Tongue (tissue), 1 donor: ENCODE measurements at regions not wholly inside any gene's neighbourhood (a gene's known extent, or its start where the extent isn't known, plus 50 kb on each side); places are given as distances from the start of the nearest gene placed in this dataset.
"Not testable (repeated sequence)": the region's sequence is repeated elsewhere in the genome, so short reads cannot be mapped to it uniquely, and the experiment has no call there.

Experiments
- DNase-seq: peaks from one replicate; pipeline ENCODE4 v3.0.0-alpha.2; 2015

DNA sequence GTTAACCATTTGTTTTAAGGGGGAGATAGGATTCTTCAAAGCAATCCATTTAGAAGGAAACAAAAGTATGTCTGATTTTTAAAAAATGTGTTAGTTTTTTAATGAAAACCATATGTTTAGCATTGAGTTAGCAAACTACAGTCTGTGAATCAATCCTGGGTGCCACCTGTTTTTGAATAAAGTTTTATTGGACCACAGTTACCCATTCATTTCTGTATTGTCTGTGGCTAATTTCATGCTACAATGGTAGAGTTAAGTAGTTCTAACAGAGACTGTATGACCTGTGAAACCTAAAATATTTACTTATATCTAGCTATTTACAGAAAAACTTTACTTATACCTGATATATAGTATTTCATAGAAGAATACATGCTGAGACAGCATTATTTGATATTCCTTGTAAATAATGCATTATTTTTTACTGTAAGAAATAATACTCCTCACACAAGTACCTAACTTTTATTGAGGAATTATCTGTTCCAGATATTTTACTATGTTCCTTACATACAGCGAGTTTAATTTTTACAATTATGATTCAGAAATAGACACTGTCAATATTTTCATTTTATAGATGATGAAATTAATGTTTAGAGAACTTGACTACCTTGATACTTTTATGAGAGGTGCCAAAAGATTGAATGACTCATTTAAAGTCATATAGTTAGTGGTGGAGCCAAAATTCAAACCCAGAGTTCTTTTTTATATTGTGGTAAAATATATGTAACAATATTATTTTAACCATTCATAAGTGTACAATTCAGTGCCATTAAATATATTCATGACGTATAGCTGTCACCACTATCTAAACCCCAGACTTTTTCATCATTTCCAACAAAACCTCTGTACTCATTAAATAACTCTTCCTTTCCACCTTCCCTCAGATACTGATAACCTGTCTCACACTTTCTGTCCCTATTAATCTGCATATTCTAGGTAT lies 122.0 kb downstream of the GLUD2 start:
- no peak for DNase-seq

DNA sequence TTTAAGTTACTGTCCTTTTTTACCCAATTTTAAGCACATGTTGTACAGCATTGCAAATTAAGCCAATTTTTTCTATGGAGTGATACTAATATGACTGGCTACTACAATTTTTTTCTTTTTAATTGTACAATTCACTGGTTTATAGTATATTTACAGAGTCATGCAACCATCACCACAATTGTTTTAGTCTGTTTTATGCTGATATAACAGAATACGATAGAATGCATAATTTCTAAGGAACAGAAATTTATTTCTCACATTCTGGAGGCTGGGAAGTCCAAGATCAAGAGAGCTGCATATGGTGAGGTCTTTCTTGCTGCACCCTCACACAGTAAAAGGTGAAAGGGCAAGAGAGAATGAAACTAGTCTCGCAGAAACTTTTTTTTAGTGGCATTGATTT lies 125.3 kb downstream of the GLUD2 start:
- no peak for DNase-seq

DNA sequence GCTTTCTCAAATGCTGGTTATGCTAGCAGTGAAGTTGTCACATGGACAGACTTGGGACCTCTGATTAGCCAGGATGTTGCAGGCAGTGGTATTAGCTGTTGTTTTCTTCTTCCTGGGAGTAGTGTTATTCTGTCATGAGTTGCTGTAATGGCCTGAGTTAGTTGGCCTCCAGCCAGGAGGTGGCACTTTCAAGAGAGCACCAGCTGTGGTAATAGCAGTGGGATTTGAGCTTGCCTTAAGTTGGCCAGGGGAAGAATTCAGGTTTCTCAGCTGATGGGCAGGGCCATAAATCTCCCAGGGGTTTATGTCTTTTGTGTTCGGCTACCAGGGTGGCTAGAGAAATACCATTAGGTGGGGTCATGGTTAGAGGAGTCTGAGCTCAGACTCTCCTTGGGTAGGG lies 132.6 kb downstream of the GLUD2 start:
- DNase-seq = peak; percentile 7

DNA sequence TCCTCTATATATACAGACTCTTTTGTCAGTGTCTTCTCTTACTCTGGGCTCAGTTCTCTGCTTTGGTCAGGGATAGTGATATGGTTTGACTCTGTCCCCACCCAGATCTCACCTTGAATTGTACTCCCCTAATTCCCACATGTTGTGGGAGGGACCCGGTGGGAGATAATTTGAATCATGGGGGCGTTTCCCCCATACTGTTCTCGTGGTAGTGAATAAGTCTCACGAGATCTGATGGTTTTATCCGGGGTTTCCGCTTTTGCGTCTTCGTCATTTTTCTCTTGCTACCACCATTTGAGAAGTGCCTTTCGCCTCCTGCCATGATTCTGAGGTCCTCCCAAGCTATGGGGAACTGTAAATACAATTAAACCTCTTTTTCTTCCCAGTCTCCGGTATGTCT lies 144.4 kb downstream of the GLUD2 start:
- DNase-seq = no peak

DNA sequence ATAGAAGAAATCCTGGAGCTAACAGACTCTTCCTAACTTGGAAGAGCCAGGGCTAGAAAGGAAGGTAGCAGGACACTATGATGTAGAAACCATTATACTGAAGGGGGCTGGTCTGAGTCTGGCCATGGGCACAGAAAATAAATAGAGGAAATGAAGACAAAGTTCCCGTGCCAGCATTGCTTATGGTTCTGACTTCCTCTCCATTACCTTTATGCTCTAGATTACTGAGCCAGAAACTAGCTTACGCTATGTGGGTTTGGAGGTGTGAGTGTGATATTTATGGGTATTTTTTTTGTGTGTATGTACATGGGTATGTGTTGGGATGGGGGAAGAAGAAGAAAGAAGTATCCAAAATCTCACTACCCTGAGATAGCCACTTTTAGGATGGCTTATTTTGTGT lies 148.3 kb downstream of the GLUD2 start:
- DNase-seq = no peak

DNA sequence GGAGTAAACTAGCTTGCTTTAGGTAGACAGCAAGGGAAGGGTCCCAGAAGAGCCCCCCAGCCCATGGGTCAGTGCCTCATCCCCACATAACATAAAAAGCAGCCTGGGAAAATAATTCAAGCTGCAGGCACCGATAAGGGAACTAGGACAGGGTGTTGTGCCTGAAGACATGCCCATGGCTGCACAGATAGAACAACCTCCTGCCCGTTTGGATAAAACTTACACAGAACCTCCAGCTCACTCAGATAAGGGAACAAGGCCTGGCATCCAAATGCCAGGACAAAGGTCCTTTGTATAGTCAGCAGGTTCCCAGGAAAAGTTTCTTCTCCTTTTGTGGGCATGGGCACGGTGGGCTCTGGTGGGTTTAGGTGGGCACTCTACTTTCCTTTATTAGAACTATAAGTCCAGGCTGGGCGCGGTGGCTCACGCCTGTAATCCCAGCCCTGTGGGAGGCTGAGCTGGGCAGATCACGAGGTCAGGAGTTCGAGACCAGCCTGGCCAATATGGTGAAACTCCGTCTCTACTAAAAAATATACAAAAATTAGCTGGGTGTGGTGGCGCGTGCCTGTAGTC lies 149.5 kb downstream of the GLUD2 start:
- not testable (repeated sequence) for DNase-seq

DNA sequence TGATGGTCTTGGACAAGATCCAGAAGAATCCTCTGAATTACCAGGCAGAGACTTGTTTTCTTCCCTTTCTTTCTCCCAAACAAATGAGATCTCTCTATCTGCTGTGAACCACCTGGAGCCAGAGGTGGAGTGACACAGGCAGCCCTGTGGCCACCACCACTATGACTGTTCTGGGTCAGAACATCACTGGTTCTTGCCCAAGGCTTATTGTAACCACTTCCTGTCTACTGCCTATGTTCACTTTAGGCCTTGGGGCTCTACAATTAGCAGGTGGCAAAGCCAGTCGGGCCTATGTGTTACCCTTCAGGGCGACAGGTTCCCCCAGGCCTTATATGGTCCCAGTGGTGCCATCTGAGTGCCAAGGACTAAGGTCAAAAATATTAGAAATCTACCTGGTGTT lies 161.2 kb downstream of the GLUD2 start:
- no peak for DNase-seq

DNA sequence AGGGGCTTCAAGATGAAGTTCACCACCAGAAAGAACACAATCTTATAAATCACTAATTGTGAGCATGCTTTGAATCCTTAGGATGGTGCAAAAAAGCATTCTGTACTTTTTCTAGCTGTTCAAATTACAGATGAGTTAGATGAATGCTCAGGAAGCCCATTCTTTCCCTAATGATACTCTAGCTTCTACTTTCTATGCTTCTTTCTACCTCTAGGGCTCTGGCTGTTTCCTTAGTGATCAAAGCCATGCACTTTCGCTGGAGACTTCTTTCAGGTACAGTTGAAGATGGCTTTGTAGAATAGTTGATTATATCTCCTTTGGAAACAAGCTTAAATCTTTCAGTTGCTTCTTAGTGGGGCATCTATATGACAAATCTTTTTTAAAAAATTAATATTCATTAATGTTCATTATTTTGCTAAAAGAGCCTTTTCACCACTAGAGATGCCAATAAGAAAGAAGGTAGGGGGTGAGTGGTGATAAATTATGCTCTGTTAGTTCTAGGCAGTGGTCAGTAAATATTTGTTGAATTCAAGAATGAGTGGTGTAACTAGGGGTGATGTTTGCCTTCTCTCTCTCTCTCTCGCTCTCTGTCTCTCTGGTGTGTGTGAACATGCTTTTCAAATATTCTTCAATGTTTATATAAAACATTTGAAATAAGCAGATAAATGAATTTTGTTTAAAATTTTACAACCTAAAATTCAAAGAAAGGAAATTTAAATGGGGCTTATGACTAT lies 169.4 kb downstream of the GLUD2 start:
- DNase-seq = no peak

DNA sequence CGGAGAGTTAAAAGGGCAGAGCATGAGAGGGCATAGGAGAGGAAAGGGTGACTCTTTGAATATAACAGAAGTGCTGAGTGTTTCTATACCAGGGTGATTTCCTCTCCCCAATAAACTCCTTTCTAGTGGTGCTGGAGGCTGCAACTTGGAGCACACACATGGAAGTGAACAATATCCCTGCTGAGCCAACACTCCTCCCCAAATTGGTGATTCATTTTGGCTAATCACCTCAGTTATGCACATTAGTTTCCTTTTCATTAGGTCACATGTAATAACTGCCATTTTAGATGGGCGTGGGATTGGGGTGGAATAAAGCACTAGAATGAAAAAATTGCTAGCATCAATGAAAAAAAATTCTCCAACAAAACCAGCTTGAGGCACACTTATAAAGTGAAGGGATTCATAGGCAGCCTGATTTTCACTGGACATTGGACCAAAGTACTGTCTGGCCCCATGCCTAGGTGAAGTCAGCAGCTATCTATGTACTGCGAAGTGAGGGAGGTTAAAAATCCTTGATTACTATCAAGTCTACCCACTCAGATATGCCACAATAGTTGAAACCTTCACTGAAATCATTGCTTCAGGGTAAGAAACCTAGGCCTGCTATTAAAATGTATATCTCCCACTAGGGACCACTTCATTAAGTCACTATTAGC lies 174.0 kb downstream of the GLUD2 start:
- DNase-seq = no peak

DNA sequence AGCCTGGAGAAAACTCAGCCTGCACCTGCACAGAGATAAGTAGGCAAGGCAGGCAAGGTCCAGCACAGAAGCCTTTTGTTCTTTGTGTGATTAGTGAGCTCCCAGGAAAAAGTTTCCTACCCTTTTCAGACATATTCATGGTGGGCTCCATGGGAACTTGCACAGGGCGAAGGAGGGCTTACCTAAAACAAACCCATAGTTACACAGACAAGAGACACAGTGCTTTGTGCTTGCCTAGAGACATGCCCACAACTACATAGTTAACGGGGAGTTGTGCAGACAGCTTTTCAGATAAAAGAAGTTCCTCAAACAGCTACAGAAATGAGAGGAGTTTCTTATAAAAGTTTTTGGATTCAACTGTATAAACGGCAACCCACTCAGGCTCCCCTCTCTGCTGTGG lies 180.5 kb downstream of the GLUD2 start:
- no peak for DNase-seq

DNA sequence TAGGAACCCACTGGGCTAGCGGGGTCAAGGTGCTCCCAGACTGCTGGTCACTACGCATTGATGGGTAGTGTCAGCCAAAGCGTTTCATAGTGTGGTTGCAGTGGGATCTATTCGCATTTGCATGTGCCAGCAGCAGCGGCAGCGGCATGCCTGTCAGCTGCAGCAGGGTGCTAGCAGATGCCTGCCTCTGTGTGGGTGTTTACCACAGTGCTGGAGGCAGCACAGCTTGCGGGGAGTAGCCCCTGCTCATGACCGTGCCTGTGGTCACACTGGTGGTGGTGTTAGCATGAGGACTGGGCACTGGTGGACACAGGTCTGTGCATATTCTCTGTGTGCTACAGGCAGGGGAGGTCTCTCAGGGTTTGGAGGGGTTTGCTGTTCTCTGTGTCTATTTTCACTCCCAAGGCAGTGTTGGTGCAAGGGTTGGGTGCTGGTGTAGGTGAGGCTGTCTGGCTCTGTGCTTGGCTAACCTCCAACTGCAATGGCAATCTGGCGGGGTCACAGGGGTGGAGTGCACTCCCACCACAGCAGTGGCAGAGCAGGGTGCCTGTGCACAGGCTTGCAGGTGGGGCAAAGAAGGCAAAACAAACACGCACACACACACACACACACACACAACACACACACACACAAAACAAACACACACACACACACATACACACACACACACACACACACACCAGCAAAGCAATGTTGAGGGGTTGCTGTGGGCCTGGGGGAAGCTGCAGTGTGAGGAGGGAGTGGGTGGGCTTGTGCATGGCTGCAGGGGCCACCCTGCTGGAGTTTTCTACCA lies 184.4 kb downstream of the GLUD2 start:
- DNase-seq = no peak

DNA sequence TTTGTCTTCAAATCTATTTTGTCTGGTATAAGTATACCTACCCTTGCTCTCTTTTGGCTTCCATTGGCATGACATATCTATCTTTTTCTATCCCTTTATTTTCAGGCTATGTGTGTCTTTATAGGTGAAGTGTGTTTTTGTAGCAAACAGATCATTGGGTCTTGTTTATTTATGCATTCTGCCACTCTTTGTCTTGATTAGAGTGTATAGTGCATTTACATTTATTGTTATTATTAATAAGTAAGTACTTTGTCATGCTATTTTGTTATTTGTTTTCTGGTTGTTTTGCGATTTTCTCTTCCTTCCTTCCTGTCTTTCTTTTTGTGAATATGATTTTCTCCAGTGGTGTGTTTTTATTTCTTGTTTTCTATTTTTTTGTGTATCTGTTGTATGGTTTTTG lies 188.6 kb downstream of the GLUD2 start:
- no peak for DNase-seq

DNA sequence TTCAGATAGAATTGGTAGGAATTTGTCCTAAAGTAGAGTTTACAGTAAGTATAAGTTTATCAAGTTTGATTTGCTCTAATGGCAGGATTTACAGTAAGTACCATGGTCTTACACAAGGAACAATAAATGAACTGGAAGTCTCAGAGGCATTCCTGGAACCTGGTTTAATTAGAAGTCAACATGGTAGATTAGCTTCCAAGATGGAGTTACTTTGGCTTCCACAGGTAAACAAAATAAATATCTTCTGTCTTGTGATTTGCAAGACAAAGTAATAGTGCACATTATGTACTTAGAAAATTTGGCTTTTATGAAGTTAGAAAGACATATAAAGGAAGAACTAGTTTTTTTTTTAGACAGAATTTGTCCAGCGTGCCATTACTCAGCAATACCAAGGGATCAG lies 190.7 kb downstream of the GLUD2 start:
- DNase-seq = no peak

DNA sequence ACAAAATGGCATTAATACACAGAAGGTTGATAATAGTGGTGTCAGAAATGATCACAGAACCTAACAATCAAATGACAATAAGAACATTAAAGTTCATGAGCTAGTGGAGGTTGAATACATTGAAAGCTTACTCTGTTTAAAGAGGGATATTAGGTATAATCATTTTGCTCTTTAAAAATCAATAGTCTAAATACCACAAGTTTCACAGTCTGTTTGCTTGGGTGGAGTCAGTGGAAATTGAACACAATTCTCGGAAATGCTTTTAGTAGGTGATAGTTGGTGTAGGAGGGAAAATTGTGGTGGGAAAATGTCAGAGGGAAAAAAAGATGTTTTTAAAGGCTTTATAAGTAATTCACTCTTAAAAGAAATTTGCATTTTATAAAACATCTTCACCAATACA lies 197.1 kb downstream of the GLUD2 start:
- DNase-seq = no peak

DNA sequence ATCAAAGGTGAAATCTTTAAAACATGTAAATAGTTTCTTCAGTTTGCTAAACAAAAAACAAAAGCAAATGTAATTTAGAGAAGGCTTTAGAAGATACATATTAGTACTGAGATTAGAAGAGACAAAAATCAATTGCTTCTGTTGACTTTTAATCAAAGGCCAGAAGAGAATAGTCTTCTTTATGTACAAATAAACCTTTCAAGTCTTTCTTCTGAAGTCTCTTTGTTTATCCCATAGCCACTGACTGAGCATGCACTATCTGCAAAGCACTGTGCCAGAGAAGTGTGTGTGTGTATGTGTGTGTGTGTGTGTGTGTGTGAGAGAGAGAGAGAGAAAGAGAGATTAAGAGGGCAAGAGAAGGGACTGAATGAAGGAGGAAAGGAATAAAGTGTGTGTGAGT lies 198.4 kb downstream of the GLUD2 start:
- no peak for DNase-seq

DNA sequence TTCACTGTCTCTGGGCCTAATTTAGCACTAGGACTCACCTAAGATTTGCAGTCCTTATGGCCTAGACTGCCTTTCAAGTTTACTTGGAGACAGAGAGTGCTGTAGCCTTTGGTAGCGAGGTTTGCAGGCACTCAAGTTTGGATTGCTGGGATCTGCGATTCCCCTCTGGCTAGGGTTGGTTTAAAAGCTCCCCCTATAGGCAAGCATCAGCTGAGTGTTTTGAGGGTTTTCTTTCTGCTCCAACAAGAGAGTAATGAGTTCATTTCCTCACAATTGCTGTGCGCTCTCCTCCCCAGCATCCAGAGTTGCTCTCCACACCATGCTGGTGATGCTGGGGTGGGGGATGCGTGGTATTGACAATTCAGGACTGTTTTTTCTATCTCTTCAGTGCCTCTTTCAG lies 206.9 kb downstream of the GLUD2 start:
- no peak for DNase-seq

DNA sequence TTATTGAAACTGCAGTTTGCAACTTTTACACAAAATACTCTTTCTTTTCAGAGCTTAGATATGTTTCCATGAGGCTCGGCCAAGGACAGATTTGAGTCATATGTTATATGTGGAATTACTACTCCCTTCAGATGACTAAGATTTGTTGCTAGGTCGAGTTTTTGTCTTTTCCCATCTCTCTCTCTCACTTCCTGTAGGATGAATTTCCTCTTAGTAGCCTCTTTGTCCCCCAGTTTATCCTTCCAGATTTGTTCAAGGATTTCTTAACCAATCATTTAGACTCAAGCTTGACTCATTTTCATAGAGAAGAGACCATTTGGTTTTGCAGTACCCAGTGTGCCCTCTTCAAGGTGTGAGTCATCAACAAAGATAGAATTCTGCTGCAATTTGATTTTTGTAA lies 209.2 kb downstream of the GLUD2 start:
- no peak for DNase-seq

DNA sequence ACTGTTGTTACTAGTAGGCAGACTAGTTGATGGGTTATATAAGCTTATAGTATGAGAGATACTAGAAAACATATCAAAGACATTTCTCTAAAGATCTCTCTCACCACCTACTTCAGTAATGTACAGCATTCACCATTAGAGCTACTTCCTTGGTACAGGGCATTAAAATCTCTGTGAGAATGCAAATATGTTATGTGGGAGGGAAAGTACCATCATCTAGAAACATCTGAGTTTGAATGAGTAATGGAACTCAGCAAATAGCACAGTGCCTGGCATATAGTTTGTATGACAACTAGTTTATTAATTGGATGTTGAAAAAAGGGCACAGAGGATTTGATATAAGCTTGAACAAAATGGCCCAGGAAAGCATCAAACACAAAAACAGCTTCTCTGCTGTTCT lies 211.1 kb downstream of the GLUD2 start:
- no peak for DNase-seq

DNA sequence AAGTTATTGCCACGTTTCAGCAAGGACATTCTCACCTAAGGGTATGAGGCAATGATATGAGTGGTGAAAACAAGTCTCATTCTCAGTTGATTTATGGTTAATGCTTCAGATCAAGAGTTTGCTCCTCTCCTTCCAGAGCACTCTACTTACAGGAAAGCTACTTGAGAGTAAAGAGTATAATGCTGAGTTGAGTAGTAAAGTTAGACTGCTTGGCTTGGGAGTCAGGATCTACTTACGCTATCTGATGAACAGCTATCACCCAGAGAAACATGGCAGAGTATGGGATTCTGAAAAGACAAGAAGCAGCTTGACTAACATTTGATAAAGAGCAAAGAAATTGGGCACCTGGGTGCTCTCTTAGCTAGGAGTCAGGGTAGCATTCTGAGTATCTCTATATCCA lies 211.8 kb downstream of the GLUD2 start:
- no peak for DNase-seq

DNA sequence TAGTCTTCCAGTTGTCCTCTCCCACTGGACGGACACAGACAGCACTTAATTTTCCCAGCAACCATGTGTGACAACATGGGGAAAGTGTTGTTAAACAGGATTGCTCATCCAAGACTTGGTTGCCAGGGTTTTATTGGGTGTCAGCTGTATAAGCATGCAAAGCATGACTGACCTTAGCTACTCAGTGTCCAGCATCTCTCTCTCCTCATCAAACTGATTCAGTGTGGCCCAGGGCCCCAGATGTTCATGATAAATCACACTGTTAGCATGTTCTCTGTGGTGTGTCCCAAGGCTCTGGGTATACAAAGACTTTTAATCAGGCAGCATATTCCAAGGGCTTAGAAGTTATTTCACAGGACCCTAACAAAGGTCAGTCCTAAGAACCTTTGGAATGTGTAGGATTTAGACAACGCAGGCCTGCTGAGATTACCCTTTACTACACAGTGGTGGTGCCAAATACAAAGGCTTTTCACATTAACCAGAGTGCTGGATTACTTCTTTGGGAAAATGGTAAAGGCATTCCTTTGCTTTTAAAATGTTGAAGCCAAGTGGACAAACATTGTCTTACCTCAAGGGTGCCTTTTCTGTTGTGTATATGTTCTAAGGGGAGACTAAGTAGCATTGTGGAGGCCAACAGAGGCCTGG lies 213.3 kb downstream of the GLUD2 start:
- no peak for DNase-seq

DNA sequence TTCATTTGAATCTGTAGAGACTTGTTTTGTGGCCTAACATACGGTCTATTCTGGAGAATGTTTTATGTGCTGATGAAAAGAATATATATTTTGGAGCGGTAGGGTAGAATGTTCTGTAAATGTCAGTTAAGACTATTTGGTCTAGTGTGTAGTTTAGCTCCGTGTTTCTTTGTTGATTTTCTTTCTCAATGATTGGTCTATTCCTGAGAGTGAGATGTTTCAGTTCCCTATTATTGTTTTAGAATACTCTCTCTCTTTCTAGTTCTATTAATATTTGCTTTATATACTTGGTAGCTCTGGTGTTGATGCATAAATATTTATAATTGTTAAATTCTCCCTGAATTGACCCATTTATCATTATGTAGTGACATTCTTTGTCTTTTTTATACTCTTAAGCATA lies 236.5 kb downstream of the GLUD2 start:
- DNase-seq = no peak

DNA sequence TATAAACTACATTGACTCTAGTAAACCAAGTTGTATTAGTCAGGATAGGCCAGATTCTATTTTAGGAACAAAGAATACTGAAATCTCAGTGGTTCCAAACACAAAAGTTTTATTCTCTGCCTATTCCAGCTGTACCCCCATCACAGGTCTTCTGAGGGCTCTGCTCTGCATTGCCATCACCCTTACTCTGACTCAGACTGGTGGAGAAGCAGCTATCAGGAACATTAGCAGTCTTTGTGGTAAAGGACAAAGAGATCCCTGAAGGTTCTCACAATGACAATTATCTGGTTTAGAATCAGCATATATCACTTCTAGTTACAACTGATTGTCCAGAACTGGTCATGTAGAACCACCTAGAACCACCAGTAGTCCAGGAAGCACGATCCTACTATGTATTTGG lies 251.1 kb downstream of the GLUD2 start:
- no peak for DNase-seq
